Hematopoietic multipotent progenitor cell treated with erythropoietin and hydrocortisone succinate and interleukin-3 and kit ligand, for 6 days (in vitro differentiated cells): ENCODE measurements at regions not wholly inside any gene's neighbourhood (a gene's known extent, or its start where the extent isn't known, plus 50 kb on each side); places are given as distances from the start of the nearest gene placed in this dataset.
"Not testable (repeated sequence)": the region's sequence is repeated elsewhere in the genome, so short reads cannot be mapped to it uniquely, and the experiment has no call there.

ENCODE experiments used
- DNase-seq: peaks from one replicate; pipeline ENCODE4 v3.0.0-alpha.2; 2015

GRCh38 chr3:89783341-89783927, 676.0 kb downstream of the EPHA3 start:
- no peak for DNase-seq

DNA sequence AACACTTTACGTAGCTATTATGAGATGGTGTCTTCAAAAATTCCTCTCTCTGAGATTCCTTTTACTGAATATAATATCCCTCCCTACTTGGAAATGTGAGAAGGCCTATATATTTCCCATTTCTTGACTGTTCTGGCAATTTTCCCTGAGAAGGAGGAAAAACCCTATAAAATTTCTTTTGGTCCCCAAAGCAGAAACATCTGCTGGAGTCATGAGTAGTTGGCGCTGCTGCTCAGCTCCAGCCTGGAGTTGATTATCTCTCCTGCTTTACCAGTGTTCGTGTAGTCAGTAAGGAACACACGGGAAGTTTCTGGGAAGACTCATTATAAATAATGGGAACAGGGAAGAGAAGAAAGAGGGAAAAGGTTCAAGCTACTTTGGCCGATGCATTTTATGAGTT, 680.1 kb downstream of the EPHA3 start:
- no peak for DNase-seq

DNA sequence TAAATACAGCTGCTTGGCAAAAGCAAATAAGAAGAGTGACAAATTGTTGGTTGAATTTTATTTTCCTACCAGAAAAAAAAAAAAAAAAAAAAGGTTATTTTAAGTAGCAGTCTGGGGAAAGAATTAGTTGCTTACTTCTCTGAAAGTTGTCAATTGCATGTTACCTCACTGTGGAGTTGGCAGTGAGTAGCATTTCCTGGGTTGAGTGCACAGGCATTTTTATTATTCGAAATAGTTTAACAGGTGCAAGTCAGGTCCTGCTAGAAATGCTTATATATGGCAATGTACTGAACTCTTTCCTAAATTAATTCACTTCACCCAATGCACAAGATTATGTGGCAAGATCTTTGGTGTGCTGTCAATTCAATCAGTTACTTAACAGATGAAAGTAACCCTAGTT, 680.6 kb downstream of the EPHA3 start:
- DNase-seq, result no peak

- no peak for DNase-seq
These were observed 688.1 kb downstream of the EPHA3 start for GRCh38 chr3:89795506-89795905.

- no peak for DNase-seq
These were observed 695.5 kb downstream of the EPHA3 start for GRCh38 chr3:89802881-89803280.

DNA sequence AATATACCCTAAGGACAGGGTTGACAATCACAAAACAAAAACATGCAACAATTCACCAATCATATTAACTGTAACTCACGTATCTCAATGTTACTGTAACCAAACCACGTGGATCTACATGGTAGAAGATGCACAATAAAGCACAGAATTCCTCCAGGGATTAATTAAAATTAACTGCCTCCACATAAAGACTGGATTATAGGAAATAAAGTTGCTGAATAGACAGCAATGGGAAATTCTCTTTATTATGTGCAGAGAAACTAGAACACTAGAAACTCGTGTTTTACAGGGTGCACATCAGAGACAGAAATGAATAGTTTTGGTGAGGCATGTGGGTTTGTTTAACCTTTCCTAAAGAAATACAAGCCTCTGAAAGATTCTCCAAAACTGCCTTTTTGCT, 696.3 kb downstream of the EPHA3 start:
- no peak for DNase-seq

DNA sequence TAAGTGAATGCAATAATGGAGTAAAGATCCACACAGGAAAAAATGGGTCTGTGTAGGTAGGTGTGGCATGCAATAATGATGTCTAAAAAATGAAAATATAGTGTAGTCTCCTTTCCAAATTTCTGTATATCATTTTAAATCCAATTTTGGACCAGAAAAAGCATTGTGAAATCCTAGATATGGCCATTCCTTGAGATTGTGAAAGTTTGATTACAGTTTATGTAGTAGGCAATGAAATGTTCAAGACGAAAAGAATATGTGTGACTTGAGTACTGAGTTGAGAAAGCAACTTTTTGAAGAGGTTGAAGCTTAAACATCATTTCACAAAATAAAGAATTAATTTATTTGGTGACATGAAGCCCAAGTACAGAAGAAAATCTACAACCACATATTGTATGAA, 698.7 kb downstream of the EPHA3 start:
- no peak for DNase-seq

DNA sequence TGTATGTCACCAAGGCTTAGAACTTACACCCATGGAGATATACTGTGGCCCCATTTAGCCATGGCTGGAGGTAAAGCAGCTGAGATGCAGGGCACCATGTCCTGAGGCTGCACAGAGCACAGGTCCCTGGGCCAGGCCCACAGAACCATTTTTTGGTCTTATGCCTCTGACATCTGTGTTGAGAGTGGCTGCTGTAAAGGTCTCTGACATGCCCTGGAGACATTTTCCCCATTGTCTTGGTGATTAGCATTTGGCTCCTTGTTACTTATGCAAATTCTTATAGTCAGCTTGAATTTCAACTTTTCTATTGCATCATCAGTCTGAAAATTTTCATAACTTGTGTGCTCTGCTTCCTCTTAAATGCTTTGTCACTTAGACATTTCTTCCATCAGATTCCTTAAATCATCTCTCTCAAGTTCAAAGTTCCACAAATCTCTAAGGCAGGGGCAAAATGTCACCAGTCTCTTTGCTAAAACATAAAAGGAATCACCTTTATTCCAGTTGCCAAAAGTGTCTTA, 701.3 kb downstream of the EPHA3 start:
- no peak for DNase-seq

DNA sequence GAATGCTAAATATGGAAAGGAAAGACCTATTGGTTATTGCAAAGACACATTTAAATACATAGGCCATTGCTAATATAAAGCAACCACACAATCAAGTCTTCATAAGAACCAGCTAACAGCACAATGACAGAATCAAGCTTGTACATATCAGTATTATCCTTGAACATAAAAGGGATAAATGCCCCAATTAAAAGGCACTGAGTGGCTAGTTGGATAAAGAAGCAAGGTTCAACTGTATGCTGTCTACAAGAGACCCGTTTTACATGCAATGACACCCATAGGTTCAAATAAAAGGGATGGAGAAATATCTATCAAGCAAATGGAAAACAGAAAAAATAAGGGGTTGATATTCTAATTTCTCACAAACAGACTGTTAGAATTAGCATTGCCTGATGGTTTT, 706.1 kb downstream of the EPHA3 start:
- no peak for DNase-seq

- DNase-seq, result no peak
These were observed 733.6 kb downstream of the EPHA3 start for GRCh38 chr3:89841041-89841440.

DNA sequence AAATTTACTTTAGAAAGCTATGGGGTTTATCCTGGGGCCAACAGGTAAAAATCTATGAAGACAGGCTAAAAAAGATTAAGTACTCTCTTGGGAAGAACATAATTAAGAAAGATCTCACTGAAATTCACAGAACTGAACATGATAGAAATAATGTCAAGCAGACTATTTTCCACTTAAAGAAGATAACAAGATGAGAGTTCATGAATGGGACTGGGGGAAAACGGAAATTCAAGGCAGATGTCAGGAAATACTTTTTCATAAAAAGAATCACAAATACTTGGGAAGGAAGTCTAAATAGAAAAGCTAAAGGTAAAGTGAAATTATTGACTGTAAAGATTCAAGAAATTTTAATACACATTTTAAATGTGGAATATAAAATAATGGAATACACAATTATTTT, 737.6 kb downstream of the EPHA3 start:
- no peak for DNase-seq

GRCh38 chr3:89847955-89848354, 740.5 kb downstream of the EPHA3 start:
- no peak for DNase-seq

- DNase-seq, result peak; percentile 10
These were observed 744.7 kb downstream of the EPHA3 start for GRCh38 chr3:89851974-89852621.

GRCh38 chr3:89859757-89860156, 752.3 kb downstream of the EPHA3 start:
- DNase-seq, result no peak

DNA sequence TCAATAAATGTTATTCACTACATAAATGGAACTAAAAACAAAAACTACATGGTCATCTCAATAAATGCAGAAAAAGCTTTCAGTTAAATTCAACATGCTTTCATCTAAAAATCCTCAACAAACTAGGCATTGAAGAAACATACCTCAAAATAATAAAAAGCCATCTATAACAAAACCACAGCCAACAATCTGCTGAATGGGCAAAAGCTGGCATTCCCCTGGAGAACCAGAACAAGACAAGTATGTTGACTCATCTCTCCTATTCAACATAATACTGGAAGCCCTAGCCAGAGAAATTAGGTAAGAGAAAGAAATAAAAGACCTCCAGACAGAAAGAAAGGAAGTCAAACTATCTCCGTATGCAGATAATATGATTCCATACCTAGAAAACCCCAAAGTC, 759.9 kb downstream of the EPHA3 start:
- DNase-seq, result no peak

DNA sequence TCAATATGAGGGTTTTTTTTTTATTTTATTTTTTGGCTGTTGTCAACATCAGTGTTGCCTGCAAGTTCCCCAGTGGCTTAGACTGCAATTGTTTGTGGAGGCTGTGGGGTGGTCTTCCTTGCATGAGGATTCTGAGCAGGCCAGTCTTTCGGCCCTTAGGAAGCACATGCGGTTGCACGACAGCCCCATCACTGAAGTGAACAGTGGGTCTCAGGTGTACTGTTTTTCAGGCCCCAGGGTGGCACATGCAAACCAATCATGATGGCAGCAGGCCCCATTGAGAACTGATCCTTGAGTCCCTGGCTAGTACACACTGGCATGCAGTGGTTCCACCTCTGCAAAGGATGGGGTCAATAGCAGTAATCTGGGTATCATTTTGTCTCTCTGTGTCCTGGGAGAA, 768.7 kb downstream of the EPHA3 start:
- no peak for DNase-seq

DNA sequence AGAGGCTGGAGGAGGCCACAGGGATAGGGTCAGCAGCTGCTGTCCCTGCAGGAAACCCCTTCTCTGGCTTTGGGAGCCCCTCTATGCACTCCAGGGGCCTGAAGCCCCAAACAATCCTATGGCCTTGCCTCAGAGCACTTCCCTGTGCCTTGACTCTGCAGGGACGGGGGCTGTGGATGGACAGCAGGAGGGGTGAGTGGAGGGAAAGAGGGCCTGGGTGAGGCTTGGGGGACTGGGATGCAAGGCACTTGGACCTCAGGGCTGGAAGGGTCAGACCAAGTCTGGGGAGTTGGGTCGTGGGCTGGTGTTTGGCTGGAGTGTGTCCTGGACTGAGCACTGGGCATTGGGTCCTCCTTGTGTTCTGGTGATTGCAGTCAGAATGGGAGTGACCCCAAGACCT, 769.8 kb downstream of the EPHA3 start:
- DNase-seq, result no peak

GRCh38 chr3:89889386-89889785, 782.0 kb downstream of the EPHA3 start:
- DNase-seq, result no peak

DNA sequence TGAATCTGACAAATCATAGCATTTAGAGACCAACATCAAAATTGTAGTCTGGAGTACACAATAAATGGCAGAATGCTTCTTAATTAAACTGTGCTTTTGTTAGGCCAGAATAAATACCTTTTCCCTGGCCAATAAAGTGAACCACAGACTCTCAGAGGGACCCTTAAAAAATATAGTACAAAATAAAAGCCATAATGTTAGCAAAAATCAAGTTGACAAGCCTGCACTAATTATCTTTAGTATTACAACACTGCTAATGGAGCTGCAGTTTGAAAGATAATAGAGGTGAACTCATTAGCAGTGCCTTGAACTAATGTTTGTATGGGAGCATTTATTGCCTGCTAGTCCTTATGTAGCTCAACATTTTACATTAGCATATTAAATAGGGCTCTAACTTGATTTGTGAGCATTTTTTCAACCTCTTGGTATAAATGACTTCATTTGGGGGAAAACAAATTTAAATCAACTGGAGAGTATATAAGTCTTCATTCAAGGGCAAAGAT, 801.3 kb downstream of the EPHA3 start:
- DNase-seq, result no peak

GRCh38 chr3:89912031-89912430, 804.6 kb downstream of the EPHA3 start:
- DNase-seq, result no peak

DNA sequence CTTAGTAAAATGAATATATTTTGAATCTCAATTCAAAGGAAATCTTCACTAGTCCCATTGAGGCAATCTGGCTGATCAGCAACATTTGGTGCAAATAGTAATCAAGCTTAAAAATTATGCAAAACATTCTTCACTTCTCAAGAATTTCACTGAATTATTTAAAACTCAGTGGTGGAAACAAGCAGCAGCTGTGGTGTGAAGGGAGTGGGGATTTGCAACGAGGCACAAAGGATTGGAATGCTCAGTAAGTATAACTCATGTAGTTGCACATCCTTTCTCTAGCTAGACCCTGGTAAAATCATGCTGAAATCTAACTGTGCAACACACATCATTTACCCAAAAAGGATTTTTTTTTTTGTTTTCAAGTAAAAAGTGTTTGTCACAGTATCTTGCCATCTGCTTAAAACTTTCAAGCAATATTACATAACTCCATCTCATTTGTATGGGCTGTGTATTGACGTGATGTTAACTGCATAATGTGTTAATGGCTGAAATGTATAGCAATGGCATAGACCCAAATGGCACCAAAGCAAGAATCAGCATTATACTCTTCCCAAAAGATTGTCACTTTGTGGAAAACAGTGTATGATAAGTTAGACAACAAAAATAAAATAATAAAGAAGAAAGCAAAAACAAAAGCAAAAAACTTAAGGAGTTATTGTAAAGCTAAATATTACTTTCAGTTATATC, 816.6 kb downstream of the EPHA3 start:
- no peak for DNase-seq

- DNase-seq, result no peak
These were observed 818.6 kb downstream of the EPHA3 start for GRCh38 chr3:89925976-89926375.

DNA sequence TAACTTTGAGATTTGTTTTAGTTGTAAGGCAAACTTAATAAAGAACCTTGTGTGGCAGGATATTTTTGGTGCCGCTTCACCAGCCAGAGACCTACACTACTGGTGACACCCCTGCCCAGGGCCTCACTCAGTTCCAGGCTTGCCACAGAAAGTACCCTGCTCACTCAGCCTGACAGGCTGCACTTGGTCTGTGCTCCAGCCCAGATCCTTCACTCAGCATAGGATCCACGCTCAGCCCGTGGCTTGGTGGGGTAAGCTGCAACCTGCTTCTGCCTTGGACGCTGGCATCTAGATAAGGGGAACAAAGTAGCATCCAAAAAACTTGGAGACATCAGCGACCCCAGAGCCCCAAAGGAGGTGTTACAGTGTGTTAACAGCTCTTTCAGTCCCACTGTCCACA, 825.5 kb downstream of the EPHA3 start:
- no peak for DNase-seq

DNA sequence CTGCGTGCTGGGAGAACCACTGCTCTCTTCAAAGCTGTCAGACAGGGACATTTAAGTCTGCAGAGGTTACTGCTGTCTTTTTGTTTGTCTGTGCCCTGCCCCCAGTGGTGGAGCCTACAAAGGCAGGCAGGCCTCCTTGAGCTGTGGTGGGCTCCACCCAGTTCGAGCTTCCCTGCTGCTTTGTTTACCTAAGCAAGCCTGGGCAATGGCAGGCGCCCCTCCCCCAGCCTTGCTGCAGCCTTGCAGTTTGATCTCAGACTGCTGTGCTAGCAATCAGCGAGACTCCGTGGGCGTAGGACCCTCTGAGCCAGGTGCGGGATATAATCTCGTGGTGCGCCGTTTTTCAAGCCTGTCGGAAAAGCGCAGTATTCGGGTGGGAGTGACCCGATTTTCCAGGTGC, 837.0 kb downstream of the EPHA3 start:
- not testable (repeated sequence) for DNase-seq
